ENCODE measurements at regions not wholly inside any gene's neighbourhood (a gene's known extent, or its start where the extent isn't known, plus 50 kb on each side); places are given as distances from the start of the nearest gene placed in this dataset.
A peak's percentile ranks its signal among the peaks of the same experiment; 100 is the strongest.
"Not testable (repeated sequence)": the region's sequence is repeated elsewhere in the genome, so short reads cannot be mapped to it uniquely, and the experiment has no call there.

- not testable (repeated sequence) for DNase-seq
These were observed 178.2 kb upstream of the ZNG1F start for GRCh38 chr9:41367301-41367700.

GRCh38 chr9:41361790-41362189, 172.7 kb upstream of the ZNG1F start:
- DNase-seq, result not testable (repeated sequence)

- DNase-seq, result peak; percentile 48 to 62
These were observed 170.0 kb upstream of the ZNG1F start for GRCh38 chr9:41359116-41359515.

- DNase-seq, result peak; percentile 86 to 89
These were observed 169.6 kb upstream of the ZNG1F start for GRCh38 chr9:41358682-41359081.

GRCh38 chr9:41357918-41358404, 168.8 kb upstream of the ZNG1F start:
- DNase-seq, result not testable (repeated sequence)

GRCh38 chr9:41357350-41357748, 168.2 kb upstream of the ZNG1F start:
- DNase-seq, result not testable (repeated sequence)

- DNase-seq, result peak; percentile 90 to 94
These were observed 167.7 kb upstream of the ZNG1F start for GRCh38 chr9:41356588-41357349.

- not testable (repeated sequence) for DNase-seq
These were observed 166.8 kb upstream of the ZNG1F start for GRCh38 chr9:41355712-41356450.

GRCh38 chr9:41354978-41355377, 165.9 kb upstream of the ZNG1F start:
- DNase-seq, result peak; percentile 54

- DNase-seq, result not testable (repeated sequence)
These were observed 165.2 kb upstream of the ZNG1F start for GRCh38 chr9:41354060-41354934.

GRCh38 chr9:41353026-41353425, 163.9 kb upstream of the ZNG1F start:
- not testable (repeated sequence) for DNase-seq

- not testable (repeated sequence) for DNase-seq
These were observed 163.3 kb upstream of the ZNG1F start for GRCh38 chr9:41352390-41352789.

- not testable (repeated sequence) for DNase-seq
These were observed 158.8 kb upstream of the ZNG1F start for GRCh38 chr9:41347893-41348292.

- DNase-seq, result not testable (repeated sequence)
These were observed 143.4 kb upstream of the ZNG1F start for GRCh38 chr9:41332562-41332961.

- not testable (repeated sequence) for DNase-seq
These were observed 132.2 kb upstream of the ZNG1F start for GRCh38 chr9:41321277-41321676.

GRCh38 chr9:41308953-41309352, 119.8 kb upstream of the ZNG1F start:
- not testable (repeated sequence) for DNase-seq

GRCh38 chr9:41285744-41286143, 96.6 kb upstream of the ZNG1F start:
- DNase-seq, result not testable (repeated sequence)

- not testable (repeated sequence) for DNase-seq
These were observed 91.5 kb upstream of the ZNG1F start for GRCh38 chr9:41280299-41281238.

GRCh38 chr9:41279437-41279836, 90.3 kb upstream of the ZNG1F start:
- DNase-seq, result not testable (repeated sequence)

- not testable (repeated sequence) for DNase-seq
These were observed 89.9 kb upstream of the ZNG1F start for GRCh38 chr9:41279033-41279432.

- peak; percentile 80 to 87 for DNase-seq
These were observed 84.6 kb upstream of the ZNG1F start for GRCh38 chr9:41273549-41274267.

Data from CD4-positive, alpha-beta T cell treated with Interleukin-1 beta for 1 hour (primary cell).